ENCODE measurements at regions not wholly inside any gene's neighbourhood (a gene's known extent, or its start where the extent isn't known, plus 50 kb on each side); places are given as distances from the start of the nearest gene placed in this dataset.
"Not testable (repeated sequence)": the region's sequence is repeated elsewhere in the genome, so short reads cannot be mapped to it uniquely, and the experiment has no call there.

DNA sequence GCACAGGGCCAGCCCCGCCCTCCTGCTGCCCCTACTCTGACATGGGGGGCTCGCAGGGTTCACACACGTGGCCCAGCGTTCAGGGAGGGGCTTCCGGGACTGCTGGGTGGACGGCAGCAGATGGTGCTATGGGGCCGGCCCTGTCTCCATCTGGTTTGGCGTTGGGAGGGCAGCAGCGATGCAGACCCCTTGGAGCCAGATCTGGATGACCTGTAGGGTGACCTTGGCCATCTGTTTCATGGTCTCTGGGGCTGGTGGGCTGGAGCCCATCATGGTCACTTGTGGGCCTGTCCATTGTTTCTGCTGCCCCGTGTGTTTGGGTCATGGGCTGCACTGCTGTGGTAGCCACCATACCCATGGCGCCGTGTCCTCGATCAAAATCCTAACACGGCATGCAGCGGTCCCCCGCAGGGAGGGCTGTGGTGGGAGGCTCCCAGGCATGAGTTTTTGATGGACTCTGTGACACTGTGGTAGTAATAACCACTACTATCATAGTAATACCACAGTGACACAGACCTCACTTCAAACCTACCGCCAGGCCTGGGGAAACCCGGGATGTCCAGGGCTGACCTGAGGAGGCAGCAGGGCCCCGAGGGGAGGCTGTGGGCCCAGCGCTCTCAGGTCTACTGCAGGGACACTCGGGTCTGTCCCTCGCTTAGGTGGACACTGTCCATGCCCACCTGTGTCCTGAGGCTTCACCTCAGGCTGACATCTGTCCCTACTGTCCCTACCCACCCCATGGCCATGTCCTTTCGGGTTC, 359.4 kb downstream of the TMEM121 start:
- TF ChIP-seq, protein P1, sequence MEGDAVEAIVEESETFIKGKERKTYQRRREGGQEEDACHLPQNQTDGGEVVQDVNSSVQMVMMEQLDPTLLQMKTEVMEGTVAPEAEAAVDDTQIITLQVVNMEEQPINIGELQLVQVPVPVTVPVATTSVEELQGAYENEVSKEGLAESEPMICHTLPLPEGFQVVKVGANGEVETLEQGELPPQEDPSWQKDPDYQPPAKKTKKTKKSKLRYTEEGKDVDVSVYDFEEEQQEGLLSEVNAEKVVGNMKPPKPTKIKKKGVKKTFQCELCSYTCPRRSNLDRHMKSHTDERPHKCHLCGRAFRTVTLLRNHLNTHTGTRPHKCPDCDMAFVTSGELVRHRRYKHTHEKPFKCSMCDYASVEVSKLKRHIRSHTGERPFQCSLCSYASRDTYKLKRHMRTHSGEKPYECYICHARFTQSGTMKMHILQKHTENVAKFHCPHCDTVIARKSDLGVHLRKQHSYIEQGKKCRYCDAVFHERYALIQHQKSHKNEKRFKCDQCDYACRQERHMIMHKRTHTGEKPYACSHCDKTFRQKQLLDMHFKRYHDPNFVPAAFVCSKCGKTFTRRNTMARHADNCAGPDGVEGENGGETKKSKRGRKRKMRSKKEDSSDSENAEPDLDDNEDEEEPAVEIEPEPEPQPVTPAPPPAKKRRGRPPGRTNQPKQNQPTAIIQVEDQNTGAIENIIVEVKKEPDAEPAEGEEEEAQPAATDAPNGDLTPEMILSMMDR (IDR thresholded peaks at IDR 0.05; ENCODE audit: low read depth, low read length, missing control alignments): no peak
- H3K4me3 ChIP-seq (ENCODE audit: low read depth, low read length): no peak overlapping the region
- no peak for DNase-seq
- in situ Hi-C loops (cut with HindIII; ENCODE audit: low pct_ligation_motif_present, low sequenced_read_pairs): no loop called here
- no peaks in the 10 kb centered on the region for H3K27me3 ChIP-seq (replicated peaks)
- H3K27ac ChIP-seq: no peak overlapping the region
- no peaks in the 10 kb centered on the region for H3K36me3 ChIP-seq (replicated peaks)

DNA sequence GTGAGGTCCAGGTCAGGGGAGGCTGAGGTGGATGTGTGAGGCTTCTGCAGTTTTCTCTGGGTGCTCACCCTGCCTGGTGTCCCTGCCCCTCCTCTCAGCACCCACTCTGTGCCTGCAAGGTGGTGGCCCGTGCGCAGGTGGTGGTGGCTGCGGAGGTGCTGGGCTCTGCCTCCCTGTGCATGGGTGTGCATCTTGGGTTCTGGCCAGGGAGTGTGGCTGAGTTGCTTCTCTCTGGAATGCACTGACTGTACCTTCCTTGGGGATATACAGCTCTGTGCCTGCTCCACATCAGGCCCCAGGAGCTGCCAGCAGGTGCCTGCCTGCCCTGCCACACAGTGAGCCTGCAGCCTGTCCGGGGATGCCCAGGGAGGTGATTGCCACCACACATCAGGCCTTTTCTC, 360.4 kb downstream of the TMEM121 start:
- H3K27me3 ChIP-seq (replicated peaks); in situ Hi-C loops (cut with HindIII; ENCODE audit: low pct_ligation_motif_present, low sequenced_read_pairs); DNase-seq; H3K27ac ChIP-seq; H3K4me3 ChIP-seq (ENCODE audit: low read depth, low read length); H3K36me3 ChIP-seq (replicated peaks): not testable (repeated sequence)

DNA sequence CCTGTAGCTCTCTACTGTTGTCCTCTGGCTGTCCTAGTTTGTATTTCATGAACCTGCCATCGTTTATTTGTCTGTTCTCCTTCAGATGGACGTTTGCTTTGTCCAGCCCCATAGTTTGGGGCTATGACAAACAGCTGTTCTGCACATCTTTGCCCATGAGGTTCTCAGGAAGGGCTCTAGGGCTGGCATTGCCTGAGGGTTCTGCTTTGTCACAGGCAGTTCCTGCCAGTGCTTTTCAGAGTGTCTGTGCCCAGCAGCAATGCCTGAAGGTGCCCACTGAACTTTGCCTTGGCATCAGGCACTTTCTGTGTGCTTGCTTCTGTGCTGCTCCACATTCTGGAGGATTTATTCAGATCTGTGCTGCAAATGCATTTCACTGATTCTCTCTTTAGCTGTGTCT, 361.3 kb downstream of the TMEM121 start:
- Histone ChIP-seq H3K27ac (no peak overlapping the region), H3K27me3 (replicated peaks) (no peaks in the 10 kb centered on the region)
- in situ Hi-C loops (cut with HindIII; ENCODE audit: low pct_ligation_motif_present, low sequenced_read_pairs): no loop called here

DNA sequence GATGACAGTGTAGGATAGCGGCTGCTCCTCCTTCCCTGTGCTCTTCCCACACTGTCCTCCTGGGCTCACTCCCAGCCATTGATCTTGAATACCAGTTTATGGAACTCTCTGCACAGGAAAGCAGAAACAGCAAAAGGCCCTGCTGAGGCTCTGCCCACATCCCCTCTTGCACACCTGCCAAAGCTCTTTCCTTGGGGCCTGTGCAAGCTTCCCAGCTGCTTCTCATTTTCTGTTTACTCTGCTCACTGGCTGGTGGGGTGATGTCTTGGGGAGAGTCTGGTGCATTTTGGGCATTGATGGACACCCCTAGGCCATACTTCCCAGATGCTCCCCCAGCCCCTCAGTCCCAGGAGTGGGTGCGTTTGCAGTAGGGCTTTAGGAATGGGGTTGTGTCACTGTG, 361.8 kb downstream of the TMEM121 start:
- Histone ChIP-seq H3K27me3 (replicated peaks) (no peaks in the 10 kb centered on the region), H3K4me3 (ENCODE audit: low read depth, low read length) (no peak overlapping the region), H3K36me3 (replicated peaks) (no peaks in the 10 kb centered on the region), H3K27ac (no peak overlapping the region)
- no peak for DNase-seq
- in situ Hi-C loops (cut with HindIII; ENCODE audit: low pct_ligation_motif_present, low sequenced_read_pairs): no loop called here
- TF ChIP-seq, protein P1 (IDR thresholded peaks at IDR 0.05; ENCODE audit: low read depth, low read length, missing control alignments): no peak

More for the DNA sequence above, 361.3 kb downstream of the TMEM121 start:
- Histone ChIP-seq H3K36me3 (replicated peaks) (no peaks in the 10 kb centered on the region), H3K4me3 (ENCODE audit: low read depth, low read length) (no peak overlapping the region)
- DNase-seq: no peak
- TF ChIP-seq, protein P1 (IDR thresholded peaks at IDR 0.05; ENCODE audit: low read depth, low read length, missing control alignments): no peak

DNA sequence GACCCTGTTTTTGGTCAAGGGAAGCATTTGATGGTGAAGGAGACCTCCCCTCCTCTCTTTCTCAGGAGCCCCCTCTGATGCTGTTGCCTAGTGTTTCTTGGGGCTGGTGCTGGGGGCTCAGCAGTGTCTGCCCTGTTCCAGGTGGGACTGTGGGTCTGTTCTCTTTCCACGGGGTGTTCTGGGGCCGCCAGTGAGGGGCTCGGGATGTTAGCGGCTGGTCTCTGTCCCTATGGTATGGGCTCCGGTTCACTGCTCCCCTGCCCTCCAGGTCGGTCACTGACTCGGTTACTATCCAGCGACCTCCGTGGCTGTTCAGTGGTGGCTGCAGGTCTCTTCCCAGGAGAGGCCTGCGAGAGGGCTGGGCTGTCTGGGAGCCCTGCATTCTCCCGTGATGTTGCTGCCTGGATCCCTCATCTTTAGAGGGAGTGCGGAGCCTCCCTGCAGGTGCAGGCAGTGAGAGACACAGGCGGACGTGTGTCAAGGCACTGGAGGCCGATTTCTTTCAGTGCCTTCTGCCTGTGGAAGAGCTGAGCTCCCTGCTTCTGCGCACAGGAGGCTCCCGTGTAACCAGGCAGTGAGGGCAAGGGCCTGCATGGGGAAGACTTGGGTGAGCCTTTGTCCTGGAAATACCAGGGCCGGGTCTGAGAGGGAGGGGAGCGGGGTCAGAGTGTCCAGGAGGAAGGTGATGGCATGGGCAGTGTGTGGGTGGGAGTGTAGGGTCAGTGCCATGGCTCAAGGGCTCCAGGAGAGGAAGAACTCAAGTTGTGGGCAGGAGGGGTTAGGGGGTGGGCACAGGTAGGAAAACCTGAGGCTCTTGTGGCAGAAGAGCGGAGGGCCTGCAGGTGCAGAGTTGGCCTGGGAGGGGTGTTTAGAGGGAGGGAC, 362.6 kb downstream of the TMEM121 start:
- no peak overlapping the region for H3K4me3 ChIP-seq (ENCODE audit: low read depth, low read length)
- no peaks in the 10 kb centered on the region for H3K27me3 ChIP-seq (replicated peaks)
- in situ Hi-C loops (cut with HindIII; ENCODE audit: low pct_ligation_motif_present, low sequenced_read_pairs): no loop called here
- H3K27ac ChIP-seq: no peak overlapping the region
- DNase-seq: no peak
- no peaks in the 10 kb centered on the region for H3K36me3 ChIP-seq (replicated peaks)
- TF ChIP-seq, protein P1 (IDR thresholded peaks at IDR 0.05; ENCODE audit: low read depth, low read length, missing control alignments): no peak

All from brain microvascular endothelial cell (primary cell).